Rectal smooth muscle tissue (tissue), 1 donor: ENCODE measurements at regions not wholly inside any gene's neighbourhood (a gene's known extent, or its start where the extent isn't known, plus 50 kb on each side); places are given as distances from the start of the nearest gene placed in this dataset.

Experiments
- H3K27ac ChIP-seq: one replicate; pipeline ENCODE4 v1.7.0; 2013; ENCODE audit warnings: low read depth, low read length, inconsistent platforms
- H3K27me3 ChIP-seq: one replicate; pipeline ENCODE4 v1.7.0; 2013; ENCODE audit warnings: low read length; ENCODE audit not compliant: control insufficient read depth, insufficient read depth
- H3K36me3 ChIP-seq: one replicate; pipeline ENCODE4 v1.7.0; 2013; ENCODE audit warnings: low read length; ENCODE audit not compliant: control insufficient read depth, insufficient read depth
- H3K4me1 ChIP-seq: one replicate; pipeline ENCODE4 v1.7.0; 2013; ENCODE audit warnings: low read length; ENCODE audit not compliant: control insufficient read depth, insufficient read depth
- H3K4me3 ChIP-seq: one replicate; pipeline ENCODE4 v1.7.0; 2013; ENCODE audit warnings: low read length
- H3K9ac ChIP-seq: one replicate; pipeline ENCODE4 v1.7.0; 2013; ENCODE audit warnings: low read length

DNA sequence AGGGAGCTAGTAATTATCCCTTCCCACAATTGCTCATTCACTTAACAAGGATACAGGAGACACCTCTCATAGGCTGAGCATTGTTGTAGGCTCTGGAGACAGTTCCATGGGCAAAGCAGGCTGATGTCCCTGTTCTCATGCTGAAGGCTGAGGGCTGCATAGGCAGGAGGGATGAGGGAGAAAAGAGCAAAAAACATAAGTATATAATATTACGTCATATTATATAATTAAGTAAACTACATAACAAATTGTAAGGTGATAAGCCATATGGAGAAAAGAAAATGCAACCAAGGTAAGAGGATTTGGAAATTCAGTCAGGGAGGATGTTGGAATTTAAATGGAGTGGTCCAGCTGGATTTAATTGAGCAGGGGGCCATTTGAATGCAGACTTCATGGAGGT lies 380.6 kb upstream of the ST6GAL2 start:
- no peaks in the 10 kb centered on the region for H3K36me3 ChIP-seq
- H3K9ac ChIP-seq: no peak overlapping the region
- H3K4me3 ChIP-seq: no peak overlapping the region
- H3K27me3 ChIP-seq: no peaks in the 10 kb centered on the region
- no peak overlapping the region for H3K27ac ChIP-seq
- H3K4me1 ChIP-seq: no peaks in the 10 kb centered on the region

DNA sequence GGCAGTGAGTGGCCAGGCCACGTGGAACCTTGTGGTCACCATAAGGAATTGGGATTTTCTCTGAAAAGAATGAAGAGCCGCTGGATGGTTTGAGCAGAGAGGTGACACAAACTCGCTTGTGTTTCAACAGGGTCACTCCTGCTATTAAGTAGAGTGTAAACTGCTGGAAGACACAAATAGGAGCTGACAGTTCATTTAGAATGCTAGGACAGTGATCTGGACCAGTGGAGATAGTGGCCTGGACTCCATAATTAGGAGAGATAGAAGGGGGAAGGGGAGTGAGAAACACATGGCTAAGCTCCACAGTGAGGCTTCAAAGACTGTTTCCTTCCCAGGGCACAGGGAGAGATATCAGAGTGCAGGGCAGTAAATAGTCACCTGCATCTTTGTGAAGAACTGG lies 381.1 kb upstream of the ST6GAL2 start:
- H3K27ac ChIP-seq: no peak overlapping the region
- no peaks in the 10 kb centered on the region for H3K4me1 ChIP-seq
- H3K4me3 ChIP-seq: no peak overlapping the region
- H3K27me3 ChIP-seq: no peaks in the 10 kb centered on the region
- no peaks in the 10 kb centered on the region for H3K36me3 ChIP-seq
- H3K9ac ChIP-seq: no peak overlapping the region

GRCh38 chr2:107276034-107276433 lies 390.1 kb upstream of the ST6GAL2 start:
- no peak overlapping the region for H3K9ac ChIP-seq
- no peaks in the 10 kb centered on the region for H3K4me1 ChIP-seq
- no peak overlapping the region for H3K4me3 ChIP-seq
- H3K27me3 ChIP-seq: no peaks in the 10 kb centered on the region
- H3K36me3 ChIP-seq: no peaks in the 10 kb centered on the region
- no peak overlapping the region for H3K27ac ChIP-seq

DNA sequence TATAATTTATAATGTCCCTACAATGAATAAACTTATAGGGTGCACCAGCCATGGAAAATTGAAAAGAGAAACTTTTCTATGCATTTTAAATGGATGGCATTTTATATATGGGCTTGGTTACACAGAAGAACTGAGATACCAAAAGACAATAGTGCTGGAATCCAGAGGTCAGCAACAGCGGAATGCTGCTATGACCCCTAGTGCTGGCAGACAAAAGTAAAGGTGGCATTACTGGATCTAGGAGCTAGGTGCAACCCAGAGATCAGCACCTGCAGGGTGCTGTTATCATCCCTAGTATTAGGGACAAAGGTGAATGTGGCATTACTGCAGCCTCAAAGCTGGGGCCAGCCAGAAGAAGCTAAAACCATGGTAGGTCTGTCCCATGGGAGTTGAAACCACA lies 392.7 kb upstream of the ST6GAL2 start:
- Histone ChIP-seq H3K4me1 (no peaks in the 10 kb centered on the region), H3K36me3 (no peaks in the 10 kb centered on the region), H3K27me3 (no peaks in the 10 kb centered on the region), H3K27ac (no peak overlapping the region), H3K9ac (no peak overlapping the region), H3K4me3 (no peak overlapping the region)

DNA sequence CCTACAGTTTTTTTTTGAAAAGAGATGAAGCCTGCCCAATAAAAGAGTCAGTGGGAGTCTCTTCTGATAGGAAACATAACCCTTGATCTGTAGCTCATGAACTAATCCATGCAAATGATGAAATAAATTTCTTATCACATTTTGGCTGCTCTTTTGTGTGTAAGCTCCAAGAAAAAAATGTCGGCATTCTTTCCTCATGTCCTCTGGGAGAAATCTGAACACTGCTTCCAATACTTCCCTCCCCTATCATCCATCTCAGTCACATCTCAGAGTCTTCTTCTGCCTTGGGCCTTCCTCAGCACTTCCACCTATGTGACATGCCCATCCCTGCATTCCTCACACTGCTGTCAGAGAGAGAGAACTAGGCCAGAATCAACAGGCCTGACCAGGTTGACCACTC lies 395.7 kb upstream of the ST6GAL2 start:
- Histone ChIP-seq H3K4me1 (no peaks in the 10 kb centered on the region), H3K27ac (no peak overlapping the region), H3K36me3 (no peaks in the 10 kb centered on the region), H3K9ac (no peak overlapping the region), H3K4me3 (no peak overlapping the region), H3K27me3 (no peaks in the 10 kb centered on the region)

DNA sequence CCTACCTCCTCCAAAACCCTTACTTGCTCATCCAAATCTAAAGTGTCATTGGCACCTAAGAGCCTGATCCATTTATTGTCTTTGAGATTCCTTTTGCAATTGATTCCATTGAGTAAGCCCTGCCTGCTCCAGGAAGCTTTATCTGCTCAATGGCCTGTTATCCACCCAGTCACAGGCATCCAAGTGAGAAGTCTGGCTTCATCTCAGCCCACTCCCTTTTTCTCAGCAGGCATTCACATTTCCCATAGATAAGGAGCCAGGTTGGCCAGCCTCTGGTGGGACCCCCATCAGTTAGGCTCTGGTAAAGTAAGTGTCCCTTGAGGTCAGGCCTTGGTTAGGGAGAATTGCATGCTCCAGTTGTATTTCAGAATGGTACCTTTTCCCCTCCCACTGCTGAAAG lies 396.2 kb upstream of the ST6GAL2 start:
- H3K27me3 ChIP-seq: no peaks in the 10 kb centered on the region
- no peak overlapping the region for H3K4me3 ChIP-seq
- H3K36me3 ChIP-seq: no peaks in the 10 kb centered on the region
- no peak overlapping the region for H3K9ac ChIP-seq
- H3K27ac ChIP-seq: no peak overlapping the region
- no peaks in the 10 kb centered on the region for H3K4me1 ChIP-seq

DNA sequence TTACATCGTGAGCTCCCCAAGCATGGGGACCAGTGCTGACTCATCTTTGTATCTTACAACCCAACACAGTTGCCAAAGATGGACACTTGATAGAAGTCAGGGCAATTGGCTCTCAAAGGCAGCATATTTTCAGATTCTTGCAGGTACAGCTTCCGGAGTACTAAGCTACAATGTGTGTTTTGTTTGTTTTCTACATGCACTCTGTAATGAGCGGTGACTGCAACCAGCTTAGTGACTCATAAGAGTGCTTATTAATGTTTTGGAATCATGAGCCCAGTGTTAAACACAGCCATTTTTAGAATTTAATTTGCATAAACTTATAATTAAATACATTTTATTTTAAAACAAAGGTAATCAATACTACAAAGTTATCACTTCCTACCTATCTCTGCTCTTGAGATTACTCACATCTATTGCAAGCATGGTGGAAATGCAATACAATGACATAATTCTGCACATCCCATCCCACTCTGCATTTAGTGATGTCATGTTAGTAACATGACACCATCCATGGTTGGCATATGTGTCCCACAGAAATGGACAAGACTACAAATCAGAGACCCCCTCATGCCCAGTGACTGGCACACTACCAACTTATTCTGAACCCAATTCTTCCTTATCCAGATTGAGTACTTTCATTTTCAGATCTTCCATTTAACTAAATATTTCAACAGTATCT lies 399.8 kb upstream of the ST6GAL2 start:
- no peaks in the 10 kb centered on the region for H3K27me3 ChIP-seq
- no peak overlapping the region for H3K4me3 ChIP-seq
- H3K27ac ChIP-seq: no peak overlapping the region
- no peaks in the 10 kb centered on the region for H3K36me3 ChIP-seq
- no peaks in the 10 kb centered on the region for H3K4me1 ChIP-seq
- no peak overlapping the region for H3K9ac ChIP-seq

- Histone ChIP-seq H3K27ac (no peak overlapping the region), H3K27me3 (no peaks in the 10 kb centered on the region), H3K4me3 (no peak overlapping the region), H3K4me1 (no peaks in the 10 kb centered on the region), H3K36me3 (no peaks in the 10 kb centered on the region), H3K9ac (no peak overlapping the region)
These were observed 404.1 kb upstream of the ST6GAL2 start for GRCh38 chr2:107290041-107290440.

GRCh38 chr2:107303964-107304363 lies 418.0 kb upstream of the ST6GAL2 start:
- Histone ChIP-seq H3K4me1 (no peaks in the 10 kb centered on the region), H3K36me3 (no peaks in the 10 kb centered on the region), H3K9ac (no peak overlapping the region), H3K27me3 (no peaks in the 10 kb centered on the region), H3K4me3 (no peak overlapping the region), H3K27ac (no peak overlapping the region)

GRCh38 chr2:107305966-107306365 lies 420.0 kb upstream of the ST6GAL2 start:
- no peaks in the 10 kb centered on the region for H3K27me3 ChIP-seq
- H3K9ac ChIP-seq: no peak overlapping the region
- H3K4me3 ChIP-seq: no peak overlapping the region
- no peaks in the 10 kb centered on the region for H3K4me1 ChIP-seq
- H3K27ac ChIP-seq: no peak overlapping the region
- H3K36me3 ChIP-seq: no peaks in the 10 kb centered on the region

DNA sequence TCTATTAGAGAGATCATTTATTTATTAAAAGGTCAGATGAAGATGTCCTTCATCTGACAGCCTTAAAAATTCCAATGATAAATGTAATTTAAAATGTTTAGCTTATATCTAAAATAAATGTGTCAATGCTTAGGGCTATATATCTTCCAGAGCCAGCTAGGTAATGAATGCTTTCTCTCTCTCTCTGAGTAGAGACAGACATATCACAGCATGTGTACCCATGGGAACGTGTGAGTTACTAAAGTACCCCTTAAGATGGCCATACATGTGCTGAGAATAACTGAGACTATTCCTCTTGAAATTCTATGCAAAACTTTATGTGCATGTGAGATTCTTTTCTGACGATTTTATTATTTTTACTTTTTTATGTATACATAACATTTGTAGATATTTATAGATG lies 420.9 kb upstream of the ST6GAL2 start:
- H3K36me3 ChIP-seq: no peaks in the 10 kb centered on the region
- H3K27me3 ChIP-seq: no peaks in the 10 kb centered on the region
- no peak overlapping the region for H3K27ac ChIP-seq
- no peaks in the 10 kb centered on the region for H3K4me1 ChIP-seq
- H3K9ac ChIP-seq: no peak overlapping the region
- H3K4me3 ChIP-seq: no peak overlapping the region

DNA sequence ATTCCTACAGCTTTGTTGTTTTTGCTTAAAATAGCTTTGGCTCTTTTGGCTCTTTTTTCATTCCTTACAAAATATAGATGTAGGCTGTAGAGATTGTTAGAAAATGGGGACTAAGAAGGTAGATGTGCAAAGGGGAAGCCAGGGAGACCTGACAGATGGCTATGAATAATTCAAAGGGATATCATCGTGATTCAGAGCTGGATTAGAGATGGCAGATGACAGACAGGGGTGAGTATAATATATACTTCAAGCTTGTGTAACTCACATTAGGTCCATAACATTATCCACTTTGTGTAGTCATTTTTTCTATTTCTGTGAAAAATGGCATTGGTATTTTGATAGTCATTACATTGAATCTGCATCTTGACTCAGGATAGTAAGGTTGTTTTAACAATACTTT lies 422.9 kb upstream of the ST6GAL2 start:
- Histone ChIP-seq H3K27ac (no peak overlapping the region), H3K27me3 (no peaks in the 10 kb centered on the region)

GRCh38 chr2:107312240-107312639 lies 426.3 kb upstream of the ST6GAL2 start:
- Histone ChIP-seq H3K4me1 (no peaks in the 10 kb centered on the region), H3K36me3 (no peaks in the 10 kb centered on the region), H3K9ac (no peak overlapping the region), H3K27ac (no peak overlapping the region), H3K4me3 (no peak overlapping the region), H3K27me3 (no peaks in the 10 kb centered on the region)

More for the DNA sequence above, 422.9 kb upstream of the ST6GAL2 start:
- H3K9ac ChIP-seq: no peak overlapping the region
- H3K4me3 ChIP-seq: no peak overlapping the region
- no peaks in the 10 kb centered on the region for H3K36me3 ChIP-seq
- no peaks in the 10 kb centered on the region for H3K4me1 ChIP-seq
